ENCODE measurements at regions not wholly inside any gene's neighbourhood (a gene's known extent, or its start where the extent isn't known, plus 50 kb on each side); places are given as distances from the start of the nearest gene placed in this dataset.

DNA sequence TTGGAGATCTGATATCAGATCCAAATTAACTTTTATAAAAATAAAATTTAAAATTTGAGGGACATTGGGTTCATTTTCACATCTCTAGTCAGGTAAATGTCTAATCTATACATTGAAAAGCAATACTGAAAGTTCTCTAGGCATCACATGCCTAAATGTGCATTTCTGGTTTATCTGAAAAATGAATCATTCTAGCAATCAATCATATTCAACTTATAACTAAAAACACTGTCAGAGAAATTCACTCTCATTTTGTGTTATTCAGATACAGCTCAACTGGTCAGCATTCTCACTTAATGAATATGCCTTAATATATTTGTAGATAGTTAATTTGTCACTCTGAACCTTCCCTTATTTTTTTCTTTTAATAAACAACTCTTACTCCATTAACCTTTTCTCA is 243.2 kb downstream of the CASP12 start:
- TF ChIP-seq, protein P1, sequence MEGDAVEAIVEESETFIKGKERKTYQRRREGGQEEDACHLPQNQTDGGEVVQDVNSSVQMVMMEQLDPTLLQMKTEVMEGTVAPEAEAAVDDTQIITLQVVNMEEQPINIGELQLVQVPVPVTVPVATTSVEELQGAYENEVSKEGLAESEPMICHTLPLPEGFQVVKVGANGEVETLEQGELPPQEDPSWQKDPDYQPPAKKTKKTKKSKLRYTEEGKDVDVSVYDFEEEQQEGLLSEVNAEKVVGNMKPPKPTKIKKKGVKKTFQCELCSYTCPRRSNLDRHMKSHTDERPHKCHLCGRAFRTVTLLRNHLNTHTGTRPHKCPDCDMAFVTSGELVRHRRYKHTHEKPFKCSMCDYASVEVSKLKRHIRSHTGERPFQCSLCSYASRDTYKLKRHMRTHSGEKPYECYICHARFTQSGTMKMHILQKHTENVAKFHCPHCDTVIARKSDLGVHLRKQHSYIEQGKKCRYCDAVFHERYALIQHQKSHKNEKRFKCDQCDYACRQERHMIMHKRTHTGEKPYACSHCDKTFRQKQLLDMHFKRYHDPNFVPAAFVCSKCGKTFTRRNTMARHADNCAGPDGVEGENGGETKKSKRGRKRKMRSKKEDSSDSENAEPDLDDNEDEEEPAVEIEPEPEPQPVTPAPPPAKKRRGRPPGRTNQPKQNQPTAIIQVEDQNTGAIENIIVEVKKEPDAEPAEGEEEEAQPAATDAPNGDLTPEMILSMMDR (IDR thresholded peaks at IDR 0.05; ENCODE audit: insufficient read depth, low read length, poor library complexity, severe bottlenecking), result no peak
- TF ChIP-seq EZH2phosphoT487 (conservative IDR thresholded peaks at IDR 0.05; ENCODE audit: low read length), result no peak

Measured in SU-DHL-6 (cell line).